ENCODE measurements at regions not wholly inside any gene's neighbourhood (a gene's known extent, or its start where the extent isn't known, plus 50 kb on each side); places are given as distances from the start of the nearest gene placed in this dataset.

DNA sequence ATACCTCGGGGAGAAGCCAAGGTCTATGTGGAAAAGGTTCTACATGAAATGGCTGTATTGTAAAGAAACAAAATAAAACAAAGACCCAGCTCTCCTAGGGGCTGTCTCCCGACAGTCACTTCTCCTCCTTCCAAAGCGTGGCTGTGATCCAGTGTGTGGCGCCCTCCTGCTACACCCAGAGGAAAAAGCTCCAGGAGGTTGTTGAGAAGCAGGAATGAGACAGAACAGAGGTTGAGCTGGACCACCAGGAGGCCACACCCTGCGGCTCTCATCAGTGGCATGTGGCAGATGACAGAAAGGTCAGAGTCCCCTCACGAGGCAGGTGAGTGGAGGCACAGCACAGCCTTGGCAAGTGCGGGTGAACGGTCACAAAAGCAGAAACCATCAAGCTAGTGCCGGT lies 236.0 kb downstream of the TBXT start:
- CTCF ChIA-PET: no interaction called here
- Histone ChIP-seq H4K20me1 (replicated peaks; ENCODE audit: control insufficient read depth, extremely low read depth, insufficient read depth, low read length) (no peaks in the 10 kb centered on the region), H3K79me2 (ENCODE audit: control insufficient read depth, insufficient read depth, low read length) (no peaks in the 10 kb centered on the region), H3K9ac (replicated peaks; ENCODE audit: extremely low read depth, insufficient read depth, low read length) (no peak overlapping the region), H3K27me3 (ENCODE audit: control insufficient read depth in 2 of 2, insufficient read depth in 2 of 2, low read length in 2 of 2) (no peaks in the 10 kb centered on the region), H3K9me1 (replicated peaks; ENCODE audit: control insufficient read depth, extremely low read depth, insufficient read depth, low read length) (no peaks in the 10 kb centered on the region), H2AFZ (ENCODE audit: low read depth, low read length) (no peak overlapping the region), H3K4me3 (replicated peaks in 1 of 3; ENCODE audit: insufficient read depth in 1 of 3, low read depth in 1 of 3, low read length in 3 of 3) (no peak overlapping the region), H3K9me3 (replicated peaks; ENCODE audit: control insufficient read depth, insufficient read depth, low read length) (no peaks in the 10 kb centered on the region), H3K36me3 (ENCODE audit: control insufficient read depth in 2 of 2, extremely low read depth in 1 of 2, insufficient read depth in 2 of 2, low read length in 2 of 2) (no peaks in the 10 kb centered on the region), H3K4me2 (ENCODE audit: insufficient read depth, low read length) (no peak overlapping the region), H3K4me1 (ENCODE audit: control insufficient read depth, extremely low read depth, insufficient read depth, low read length) (no peaks in the 10 kb centered on the region), H3K27ac (ENCODE audit: insufficient read depth, low read depth, low read length) (no peak overlapping the region)
- BruUV-seq (replicated peaks): no TSS peak
- TF ChIP-seq GATA2 (IDR thresholded peaks at IDR 0.05; ENCODE audit: insufficient read depth, insufficient read length, low read depth, low read length) (no peak), MYC (IDR thresholded peaks at IDR 0.05; ENCODE audit: low read depth, low read length) (no peak), EZH2 (IDR thresholded peaks at IDR 0.05; ENCODE audit: borderline replicate concordance, low read depth, low read length, severe bottlenecking) (no peak), POLR2A (IDR thresholded peaks at IDR 0.05; ENCODE audit: low read depth, low read length) (no peak), POLR2AphosphoS5 (IDR thresholded peaks at IDR 0.05; ENCODE audit: insufficient read depth, low read depth, low read length) (no peak), JUN (IDR thresholded peaks at IDR 0.05; ENCODE audit: borderline replicate concordance, insufficient read depth, insufficient read length, low read depth) (no peak), FOS (IDR thresholded peaks at IDR 0.05; ENCODE audit: borderline replicate concordance, insufficient read depth, low read length) (no peak)
- TF ChIP-seq, protein P1, sequence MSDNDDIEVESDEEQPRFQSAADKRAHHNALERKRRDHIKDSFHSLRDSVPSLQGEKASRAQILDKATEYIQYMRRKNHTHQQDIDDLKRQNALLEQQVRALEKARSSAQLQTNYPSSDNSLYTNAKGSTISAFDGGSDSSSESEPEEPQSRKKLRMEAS (IDR thresholded peaks at IDR 0.05; ENCODE audit: insufficient read depth, insufficient read length): no peak
- TF ChIP-seq, protein P2, sequence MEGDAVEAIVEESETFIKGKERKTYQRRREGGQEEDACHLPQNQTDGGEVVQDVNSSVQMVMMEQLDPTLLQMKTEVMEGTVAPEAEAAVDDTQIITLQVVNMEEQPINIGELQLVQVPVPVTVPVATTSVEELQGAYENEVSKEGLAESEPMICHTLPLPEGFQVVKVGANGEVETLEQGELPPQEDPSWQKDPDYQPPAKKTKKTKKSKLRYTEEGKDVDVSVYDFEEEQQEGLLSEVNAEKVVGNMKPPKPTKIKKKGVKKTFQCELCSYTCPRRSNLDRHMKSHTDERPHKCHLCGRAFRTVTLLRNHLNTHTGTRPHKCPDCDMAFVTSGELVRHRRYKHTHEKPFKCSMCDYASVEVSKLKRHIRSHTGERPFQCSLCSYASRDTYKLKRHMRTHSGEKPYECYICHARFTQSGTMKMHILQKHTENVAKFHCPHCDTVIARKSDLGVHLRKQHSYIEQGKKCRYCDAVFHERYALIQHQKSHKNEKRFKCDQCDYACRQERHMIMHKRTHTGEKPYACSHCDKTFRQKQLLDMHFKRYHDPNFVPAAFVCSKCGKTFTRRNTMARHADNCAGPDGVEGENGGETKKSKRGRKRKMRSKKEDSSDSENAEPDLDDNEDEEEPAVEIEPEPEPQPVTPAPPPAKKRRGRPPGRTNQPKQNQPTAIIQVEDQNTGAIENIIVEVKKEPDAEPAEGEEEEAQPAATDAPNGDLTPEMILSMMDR (IDR thresholded peaks at IDR 0.05; ENCODE audit: extremely low read depth in 1 of 2, insufficient read depth in 1 of 2, low read depth in 1 of 2, low read length in 2 of 2): no peak
- FAIRE-seq (no peak), DNase-seq (ENCODE audit: low read depth, low spot score) (no peak)
- dilution Hi-C loops (cut with MboI; ENCODE audit: extremely low pct_ligation_motif_present, low sequenced_read_pairs) (no loop called here), intact Hi-C loops (cut with micrococcal nuclease) (no loop called here)
- POLR2A ChIA-PET: no interaction called here

Measured in endothelial cell of umbilical vein (primary cell).